Urinary bladder (tissue), 3 donors: ENCODE measurements at regions not wholly inside any gene's neighbourhood (a gene's known extent, or its start where the extent isn't known, plus 50 kb on each side); places are given as distances from the start of the nearest gene placed in this dataset.

Experiments used
- DNase-seq: peaks from one replicate; pipeline ENCODE4 v3.0.0-alpha.2; 2015; ENCODE audit errors: extremely low spot score
- H3K27ac ChIP-seq: one replicate; pipeline ENCODE4 v1.5.1; 2013; ENCODE audit warnings: low read depth, mild to moderate bottlenecking, moderate library complexity
- H3K36me3 ChIP-seq: one replicate; pipeline ENCODE4 v1.6.1; 2013; ENCODE audit warnings: mild to moderate bottlenecking, moderate library complexity; ENCODE audit not compliant: insufficient read depth
- H3K4me1 ChIP-seq: one replicate; pipeline ENCODE4 v1.6.1; 2013; ENCODE audit warnings: mild to moderate bottlenecking, moderate library complexity; ENCODE audit not compliant: insufficient read depth
- H3K4me3 ChIP-seq: one replicate; pipeline ENCODE4 v1.5.1; 2013; ENCODE audit warnings: low read depth, low read length
- WGBS: extraction: QIAGEN DNeasy Blood & Tissue Kit; methylation state at CpG from one replicate; pipeline ENCODE4 v1.1.7; 2013; 5-methylcytosine and 5-hydroxymethylcytosine counted together
- donor health status: healthy with polysubstance abuse.
- donor health status: healthy.

DNA sequence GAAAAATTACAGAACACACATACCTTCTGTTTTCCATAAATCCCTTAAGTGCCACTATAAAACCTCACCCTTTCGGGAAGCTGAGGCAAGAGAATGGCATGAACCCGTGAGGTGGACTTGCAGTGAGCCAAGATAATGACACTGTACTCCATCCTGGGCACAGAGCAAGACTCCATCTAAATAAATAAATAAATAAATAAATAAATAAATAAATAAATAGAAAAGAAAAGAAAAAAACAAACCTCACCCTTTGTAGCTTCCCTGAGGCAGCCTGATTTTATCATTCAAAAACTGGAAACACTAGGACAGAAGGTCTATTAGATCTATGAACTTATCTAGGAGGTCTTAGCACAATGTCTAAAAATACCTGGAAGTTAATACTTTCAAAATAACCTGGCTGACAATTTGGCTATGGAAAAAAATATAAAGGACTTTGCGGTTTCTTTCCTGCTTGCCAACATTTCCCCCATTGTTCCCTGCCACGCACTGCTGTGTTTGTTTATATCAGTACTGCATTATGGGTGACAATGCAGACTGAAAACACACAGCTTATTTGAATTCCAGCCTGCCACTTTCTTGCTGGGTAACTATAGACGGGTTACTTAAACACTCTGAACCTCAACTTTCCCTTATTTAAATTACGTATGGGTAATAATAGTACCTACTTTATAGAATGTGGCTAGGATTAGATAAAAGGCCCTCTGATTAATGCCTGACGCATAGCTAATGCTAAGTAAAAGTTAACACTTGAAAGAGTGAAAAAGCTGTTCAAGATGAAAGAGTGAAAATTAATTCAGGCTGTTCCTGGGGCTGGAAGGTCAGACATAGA is 313.0 kb downstream of the RDH14 start:
- DNase-seq, result no peak
- 78% methylated on average over 7 of the region's 7 CpGs for WGBS
- Histone ChIP-seq H3K27ac (no peak overlapping the region), H3K4me1 (no peaks in the 10 kb centered on the region), H3K4me3 (no peak overlapping the region), H3K36me3 (no peaks in the 10 kb centered on the region)

DNA sequence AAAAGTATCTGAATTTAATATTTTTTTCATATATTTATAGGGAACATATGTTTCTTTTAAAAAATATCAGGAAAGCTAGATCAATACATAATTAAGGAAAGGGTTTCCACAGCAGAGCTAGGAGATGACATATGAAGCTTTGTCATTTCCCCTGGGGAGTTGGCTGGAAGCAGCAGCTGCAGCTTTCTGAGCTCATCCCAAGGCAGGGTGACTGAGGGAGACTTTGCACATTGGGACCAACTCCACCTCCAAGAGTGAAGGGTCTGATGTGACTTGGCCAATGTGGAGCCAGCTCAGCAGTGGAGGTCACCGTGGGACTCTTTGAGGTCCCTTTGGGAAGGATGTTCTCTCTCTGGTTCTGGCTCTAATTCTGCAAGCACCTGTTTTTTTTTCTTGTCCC is 315.1 kb downstream of the RDH14 start:
- Histone ChIP-seq H3K4me1 (no peaks in the 10 kb centered on the region), H3K36me3 (no peaks in the 10 kb centered on the region), H3K4me3 (no peak overlapping the region), H3K27ac (no peak overlapping the region)
- DNase-seq, result no peak
- WGBS, result 94% methylated on average over 1 of the region's 1 CpG

DNA sequence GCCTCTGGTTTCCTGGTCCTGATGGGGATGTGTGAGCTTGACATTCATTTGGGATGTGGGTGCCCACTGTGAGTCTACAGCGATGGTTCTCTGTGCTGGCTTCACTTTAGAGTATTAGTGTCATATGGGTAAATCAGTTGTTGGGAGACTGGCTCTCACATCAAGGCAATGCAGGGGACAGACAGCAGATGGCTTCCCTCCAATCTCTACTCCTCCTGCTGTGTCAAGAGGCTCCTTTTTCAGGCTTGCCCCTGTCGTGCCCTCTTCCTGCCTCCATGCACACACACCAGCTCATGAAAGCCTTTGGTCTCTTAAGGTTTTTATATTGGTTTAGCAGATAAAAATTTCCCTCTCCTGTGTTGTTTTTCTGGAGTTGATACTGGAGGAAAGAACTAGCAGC is 315.6 kb downstream of the RDH14 start:
- H3K4me3 ChIP-seq, result no peak overlapping the region
- no peaks in the 10 kb centered on the region for H3K36me3 ChIP-seq
- no peaks in the 10 kb centered on the region for H3K4me1 ChIP-seq
- no peak for DNase-seq
- 64% methylated on average over 2 of the region's 2 CpGs for WGBS
- no peak overlapping the region for H3K27ac ChIP-seq

DNA sequence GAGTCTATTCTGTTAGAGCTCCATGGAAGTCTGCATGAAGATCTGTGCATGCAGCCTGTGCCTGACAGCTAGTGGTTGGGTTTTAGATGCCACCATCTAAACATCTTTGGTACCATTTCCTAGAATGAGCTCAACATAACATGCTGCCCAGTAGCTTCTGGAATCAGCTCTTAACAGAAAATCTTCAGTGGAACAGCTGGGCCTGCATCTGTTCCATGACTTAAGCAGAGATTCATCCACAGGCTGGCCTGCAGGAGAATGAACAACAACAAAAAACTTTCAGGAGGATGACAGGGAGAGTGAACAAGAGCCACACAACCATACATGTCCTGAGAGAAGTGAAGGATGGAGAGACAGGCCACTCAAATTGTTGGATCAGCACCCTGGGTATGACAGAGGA is 316.6 kb downstream of the RDH14 start:
- Histone ChIP-seq H3K36me3 (no peaks in the 10 kb centered on the region), H3K27ac (no peak overlapping the region), H3K4me3 (no peak overlapping the region), H3K4me1 (no peaks in the 10 kb centered on the region)
- DNase-seq, result no peak

DNA sequence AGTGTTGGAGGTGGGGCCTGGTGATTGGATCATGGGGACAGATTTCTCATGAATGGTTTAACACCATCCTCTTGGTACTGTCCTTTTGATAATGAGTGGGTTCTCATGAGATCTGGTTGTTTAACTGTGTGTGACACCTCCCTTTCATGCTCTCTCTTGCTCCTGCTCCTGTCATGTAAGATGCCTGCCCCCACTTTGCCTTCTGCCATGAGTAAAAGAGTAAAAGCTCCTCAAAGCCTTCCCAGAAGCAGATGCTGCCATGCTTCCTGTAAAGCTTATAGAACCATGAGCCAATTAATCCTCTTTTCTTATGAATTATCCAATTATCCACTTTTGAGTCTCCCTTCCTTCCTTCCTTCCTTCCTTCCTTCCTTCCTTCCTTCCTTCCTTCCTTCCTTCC is 317.7 kb downstream of the RDH14 start:
- no peak overlapping the region for H3K4me3 ChIP-seq
- no peak for DNase-seq
- H3K36me3 ChIP-seq, result no peaks in the 10 kb centered on the region
- H3K4me1 ChIP-seq, result no peaks in the 10 kb centered on the region
- H3K27ac ChIP-seq, result no peak overlapping the region

DNA sequence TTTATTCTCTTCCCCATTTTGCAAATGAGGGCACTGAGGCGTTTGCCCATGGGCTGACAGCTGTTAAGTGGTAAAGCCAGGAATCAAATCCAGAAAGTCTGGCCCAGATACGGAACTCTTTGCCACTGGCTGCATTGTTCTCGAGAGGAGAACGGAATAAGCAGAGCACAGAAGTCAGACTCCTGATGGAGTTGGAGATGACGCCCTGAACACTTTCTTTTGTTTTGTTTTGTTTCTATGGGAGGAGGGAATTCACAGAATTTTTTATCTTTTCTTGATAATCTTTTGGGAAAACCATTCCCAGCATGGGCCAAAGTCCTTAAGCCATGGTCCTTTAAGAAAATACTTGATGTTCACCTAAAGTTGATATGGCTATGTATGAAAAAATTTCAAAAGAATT is 322.2 kb downstream of the RDH14 start:
- DNase-seq, result no peak
- Histone ChIP-seq H3K4me1 (no peaks in the 10 kb centered on the region), H3K27ac (no peak overlapping the region), H3K4me3 (no peak overlapping the region), H3K36me3 (no peaks in the 10 kb centered on the region)
- WGBS, result 82% methylated on average over 5 of the region's 5 CpGs

DNA sequence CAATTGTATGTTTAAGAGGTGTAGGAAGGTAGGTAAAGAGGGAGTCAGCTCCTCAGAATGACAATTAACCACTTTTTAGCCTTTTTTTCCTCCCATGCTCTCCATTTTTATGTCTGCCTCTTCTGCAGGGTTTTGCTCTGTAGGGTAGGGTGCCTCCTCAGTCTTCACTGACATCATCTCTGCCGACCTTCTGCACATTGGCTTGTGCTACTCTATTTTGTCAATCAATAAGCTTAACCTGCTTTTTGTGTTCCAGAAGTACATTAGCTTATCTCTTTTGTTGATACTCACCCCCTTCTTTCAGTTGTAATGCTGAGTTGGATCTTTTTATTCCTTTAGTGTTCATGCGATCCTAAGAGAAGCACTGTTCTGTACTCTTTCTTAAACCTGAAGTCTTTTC is 323.2 kb downstream of the RDH14 start:
- H3K4me3 ChIP-seq, result no peak overlapping the region
- no peak for DNase-seq
- WGBS, result 61% methylated on average over 2 of the region's 2 CpGs
- H3K27ac ChIP-seq, result no peak overlapping the region
- H3K4me1 ChIP-seq, result no peaks in the 10 kb centered on the region
- H3K36me3 ChIP-seq, result no peaks in the 10 kb centered on the region

DNA sequence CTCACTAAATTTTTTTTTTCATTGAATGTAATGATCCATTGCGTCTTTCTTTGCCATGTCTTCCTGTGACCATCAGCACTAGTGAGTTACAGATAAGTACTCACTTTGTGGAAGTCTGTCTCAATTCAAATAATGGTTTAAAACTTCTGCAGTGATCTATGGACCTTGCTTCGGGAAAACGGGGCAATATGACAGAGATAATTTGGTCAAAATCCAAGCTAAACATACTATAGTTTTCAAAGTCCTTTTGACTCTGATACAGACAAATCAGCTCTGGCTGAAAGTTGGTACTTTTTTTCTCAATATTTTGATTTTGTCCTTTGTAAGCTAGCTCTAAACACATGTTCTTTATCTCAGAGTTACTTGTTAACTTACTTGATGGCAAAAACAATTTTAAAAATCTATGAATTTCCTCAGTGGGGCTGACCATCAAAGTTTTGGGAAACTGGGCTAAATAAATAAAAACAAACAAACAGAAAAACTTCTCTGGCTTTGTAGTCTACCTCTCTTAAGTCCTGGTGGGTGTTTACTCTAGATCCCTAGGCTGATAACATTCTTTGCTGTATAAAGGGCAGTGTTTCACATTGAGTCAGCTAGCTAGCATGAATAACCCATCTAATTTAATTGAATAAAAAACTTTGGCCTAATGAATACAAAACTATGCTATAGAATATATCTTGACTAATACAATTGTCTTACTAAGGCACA is 327.6 kb downstream of the RDH14 start:
- no peak overlapping the region for H3K27ac ChIP-seq
- H3K4me3 ChIP-seq, result no peak overlapping the region
- no peaks in the 10 kb centered on the region for H3K4me1 ChIP-seq
- 46% methylated on average over 3 of the region's 3 CpGs for WGBS
- peaks cover 2% of the 10 kb centered on the region for H3K36me3 ChIP-seq
- DNase-seq, result no peak

DNA sequence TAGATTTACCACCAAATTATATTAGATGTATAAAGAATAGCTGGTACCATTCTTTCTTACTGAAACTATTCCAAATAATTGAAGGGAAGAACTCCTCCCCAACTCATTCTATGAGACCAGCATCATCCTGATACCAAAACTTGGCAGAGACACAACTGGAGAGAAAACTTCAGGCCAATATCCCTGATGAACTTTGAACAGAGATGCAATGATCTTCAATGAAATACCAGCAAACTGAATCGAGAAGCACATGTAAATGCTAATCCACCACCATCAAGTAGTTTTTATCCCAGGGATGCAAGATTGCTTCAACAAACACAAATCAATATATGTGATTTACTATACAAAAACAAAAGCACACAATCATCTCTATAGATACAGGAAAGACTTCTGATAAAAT is 329.8 kb downstream of the RDH14 start:
- Histone ChIP-seq H3K4me1 (no peaks in the 10 kb centered on the region), H3K4me3 (no peak overlapping the region), H3K36me3 (peaks cover 2% of the 10 kb centered on the region), H3K27ac (no peak overlapping the region)
- DNase-seq, result no peak
- 40% methylated on average over 1 of the region's 1 CpG for WGBS

DNA sequence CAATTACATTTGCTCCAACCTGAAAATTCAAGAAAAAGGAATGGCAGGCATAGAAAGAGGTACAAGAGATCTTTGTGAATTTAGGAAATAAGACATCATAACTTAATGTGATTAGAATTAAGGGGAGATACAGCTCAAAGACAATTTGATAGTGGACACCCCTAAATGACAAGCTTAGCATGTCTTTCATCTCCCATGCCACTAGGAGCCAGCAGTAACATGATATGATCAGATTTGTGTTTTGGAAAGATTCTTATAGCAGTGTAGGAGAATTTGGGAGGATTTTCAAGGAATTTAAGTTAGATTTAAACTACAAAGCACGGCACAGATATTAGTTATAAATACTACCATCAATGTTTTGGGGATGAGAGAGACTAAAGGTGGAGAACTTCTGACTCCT is 340.8 kb downstream of the RDH14 start:
- no peak overlapping the region for H3K27ac ChIP-seq
- DNase-seq, result no peak
- no peaks in the 10 kb centered on the region for H3K4me1 ChIP-seq
- H3K36me3 ChIP-seq, result no peaks in the 10 kb centered on the region
- WGBS, result 0% methylated on average over 1 of the region's 1 CpG
- no peak overlapping the region for H3K4me3 ChIP-seq

DNA sequence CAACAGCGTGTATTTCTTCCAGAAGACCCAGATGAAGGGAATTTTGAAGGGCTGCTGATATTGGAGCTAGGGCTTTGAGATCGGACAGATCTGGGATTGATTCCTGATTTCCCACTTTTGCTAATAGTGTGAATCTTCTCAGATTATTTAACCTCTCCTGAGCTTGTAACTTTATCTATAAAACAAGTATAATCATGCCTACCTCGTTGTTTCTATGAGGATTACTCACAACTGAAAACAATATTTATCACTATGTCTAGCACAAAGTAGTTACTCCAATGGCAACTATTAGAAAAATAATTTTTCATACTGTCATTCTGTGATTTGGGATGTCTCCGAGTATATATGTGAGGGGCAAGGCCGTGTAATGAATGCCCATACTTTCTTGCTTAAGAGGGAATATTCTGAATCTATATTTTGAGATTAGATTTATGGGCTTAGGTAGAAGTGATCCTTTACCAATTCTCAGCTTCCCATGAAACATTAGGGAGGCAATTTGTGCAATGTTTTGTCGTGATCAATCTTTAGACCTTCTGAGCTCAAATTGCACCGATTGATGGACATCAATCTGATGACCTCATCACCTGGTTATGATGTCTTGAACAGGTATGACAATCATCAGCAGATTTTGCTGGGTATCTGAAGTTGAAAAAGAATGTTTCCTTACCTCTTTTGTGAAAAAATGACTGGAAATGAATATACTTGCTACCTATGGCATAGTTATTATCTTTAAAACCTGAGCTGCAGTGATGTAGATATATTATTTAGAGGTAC is 339.9 kb downstream of the KCNS3 start:
- H3K4me3 ChIP-seq, result no peak overlapping the region
- H3K36me3 ChIP-seq, result no peaks in the 10 kb centered on the region
- no peak overlapping the region for H3K27ac ChIP-seq
- 86% methylated on average over 7 of the region's 7 CpGs for WGBS
- DNase-seq, result no peak
- H3K4me1 ChIP-seq, result no peaks in the 10 kb centered on the region

DNA sequence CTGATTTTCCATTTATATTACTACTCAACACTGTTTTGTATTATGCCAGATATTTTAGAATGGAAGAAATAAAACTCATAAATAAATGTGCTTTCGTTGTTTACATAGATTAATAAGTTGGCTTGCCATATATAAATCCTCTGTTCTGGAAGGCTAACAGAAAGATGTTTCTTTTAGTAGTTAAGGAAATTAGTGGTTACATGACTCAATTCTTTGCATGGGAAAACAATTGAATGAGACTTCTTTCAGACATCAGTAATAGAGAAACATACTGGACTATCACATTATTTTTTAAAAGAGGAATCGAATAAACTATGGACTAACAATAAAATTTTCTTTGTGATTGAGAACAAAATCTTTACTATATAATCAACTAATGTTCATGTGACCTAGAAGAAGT is 336.5 kb downstream of the KCNS3 start:
- 68% methylated on average over 2 of the region's 2 CpGs for WGBS
- H3K4me3 ChIP-seq, result no peak overlapping the region
- no peak for DNase-seq
- no peaks in the 10 kb centered on the region for H3K36me3 ChIP-seq
- H3K4me1 ChIP-seq, result no peaks in the 10 kb centered on the region
- H3K27ac ChIP-seq, result no peak overlapping the region

DNA sequence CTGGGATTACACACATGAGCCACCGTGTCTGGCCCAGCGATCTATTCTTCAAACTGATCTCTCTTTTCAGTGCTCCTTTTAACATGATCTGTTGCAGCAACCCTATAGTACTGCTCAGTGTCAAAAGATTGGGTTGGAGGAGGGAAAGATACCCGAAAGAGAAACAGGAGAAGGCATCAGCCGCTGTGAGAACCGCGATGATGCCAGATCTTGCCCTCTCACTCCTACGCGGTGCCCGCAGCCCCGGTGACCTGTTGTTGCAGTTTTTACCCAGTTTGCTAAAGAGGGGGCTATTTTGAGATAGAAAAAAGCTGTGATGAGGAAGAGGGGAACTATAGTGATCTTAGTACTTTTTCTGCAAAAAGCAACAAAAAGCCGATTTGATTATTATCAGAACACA is 335.5 kb downstream of the KCNS3 start:
- Histone ChIP-seq H3K36me3 (no peaks in the 10 kb centered on the region), H3K27ac (no peak overlapping the region), H3K4me1 (no peaks in the 10 kb centered on the region), H3K4me3 (no peak overlapping the region)
- WGBS, result 86% methylated on average over 11 of the region's 11 CpGs
- DNase-seq, result no peak
